ENCODE measurements at regions not wholly inside any gene's neighbourhood (a gene's known extent, or its start where the extent isn't known, plus 50 kb on each side); places are given as distances from the start of the nearest gene placed in this dataset.
"Not testable (repeated sequence)": the region's sequence is repeated elsewhere in the genome, so short reads cannot be mapped to it uniquely, and the experiment has no call there.

- TF ChIP-seq POLR2AphosphoS5, CTCF (IDR thresholded peaks at IDR 0.05): not testable (repeated sequence)
Measured at GRCh38 chr3:104089987-104090386, 1276.7 kb upstream of the ALCAM start.

Measured in sigmoid colon (tissue), 4 donors.